Gastrocnemius medialis (tissue), 4 donors: ENCODE measurements at regions not wholly inside any gene's neighbourhood (a gene's known extent, or its start where the extent isn't known, plus 50 kb on each side); places are given as distances from the start of the nearest gene placed in this dataset.

Experiments used
- ATAC-seq, 2 donors: fragments of 150-250 bp; one replicate each; pipeline ENCODE4 v1.9.1; 2016
- DNase-seq, 2 donors: peaks; one replicate each; pipeline ENCODE4 v3.0.0-alpha.2; 2019
- H3K27ac ChIP-seq, 4 donors: fragments of 200-600 bp; sonication (generic); 1 replicate in 1 of 4; 2 replicates in 3 of 4; pipeline ENCODE4 v1.5.1; 2016 to 2018; ENCODE audit warnings: mild to moderate bottlenecking in 2 of 4, moderate library complexity in 1 of 4
- H3K27me3 ChIP-seq, 3 donors: fragments of 200-600 bp; sonication (generic) in 2 of 3; 1 replicate in 1 of 3; 2 replicates in 2 of 3; pipeline versions ENCODE4 v1.5.1 to v1.6.0; 2016 to 2019; ENCODE audit warnings: mild to moderate bottlenecking in 1 of 3, moderate library complexity in 1 of 3
- H3K36me3 ChIP-seq, 2 donors: fragments of 200-600 bp; sonication (generic) in 1 of 2; one replicate each; pipeline ENCODE4 v1.5.1; 2017 to 2018
- H3K4me1 ChIP-seq, 2 donors: fragments of 200-600 bp; sonication (generic) in 1 of 2; one replicate each; pipeline ENCODE4 v1.5.1; 2016 to 2017; ENCODE audit warnings: mild to moderate bottlenecking in 2 of 2
- H3K4me3 ChIP-seq, 4 donors: fragments of 200-600 bp; sonication (generic) in 3 of 4; 1 replicate in 1 of 4; 2 replicates in 3 of 4; pipeline ENCODE4 v1.5.1; 2016 to 2019; ENCODE audit warnings: mild to moderate bottlenecking in 2 of 4
- H3K9me3 ChIP-seq, 3 donors: fragments of 200-600 bp; sonication (generic) in 2 of 3; 1 replicate in 1 of 3; 2 replicates in 2 of 3; pipeline ENCODE4 v1.5.1; 2016 to 2019
- POLR2A ChIP-seq, 2 donors: fragments of 450-650 bp; IDR thresholded peaks; one replicate each; pipeline ENCODE4 v1.6.1; 2017; ENCODE audit warnings: antibody characterized with exemption in 2 of 2, mild to moderate bottlenecking in 2 of 2, moderate library complexity in 2 of 2
- in situ Hi-C, 4 donors: fragments of 200-750 bp; cut with MboI; loops; one replicate each; pipeline versions ENCODE4 v1.15.0 to v1.8.0; 2017; ENCODE audit warnings: low sequenced_read_pairs in 4 of 4
- intact Hi-C: fragments of 100-400 bp; cut with DNase I; formaldehyde crosslinking; loops from one replicate; pipeline ENCODE4 v1.15.1; 2023; ENCODE audit warnings: low total_unique reads
- TF ChIP-seq, protein P1 (sequence below), 5 experiments: fragments of 450-650 bp in 3 of 5; fragments of 200-600 bp in 2 of 5; sonication (generic) in 2 of 5; IDR thresholded peaks in 4 of 5; conservative IDR thresholded peaks in 1 of 5; 1 replicate in 4 of 5; 2 replicates in 1 of 5; pipeline ENCODE4 v1.5.1; 2016 to 2019; ENCODE audit warnings: antibody characterized with exemption in 5 of 5, mild to moderate bottlenecking in 3 of 5, moderate library complexity in 3 of 5

DNA sequence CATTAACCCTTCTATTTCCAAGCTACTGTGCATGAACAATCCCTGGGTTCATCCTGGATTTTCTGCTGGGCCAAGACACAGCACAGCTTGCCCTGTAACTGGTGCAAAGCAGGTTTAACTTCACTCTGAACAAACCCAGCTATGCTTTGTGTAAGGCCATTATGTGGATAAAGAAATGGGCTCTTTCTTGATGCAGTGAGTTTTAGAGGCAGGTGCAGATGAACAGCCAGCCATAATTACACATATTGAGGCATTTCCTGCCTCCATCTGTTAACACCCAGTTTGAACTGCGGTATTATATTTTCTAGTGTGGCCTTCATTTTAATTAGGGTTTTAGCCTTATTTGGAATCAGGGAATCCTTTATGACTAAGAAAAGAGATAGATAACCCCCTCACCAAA lies 68.7 kb upstream of the ARX start:
- Histone ChIP-seq H3K36me3 (no peaks in the 10 kb centered on the region), H3K27me3 (no peaks in the 10 kb centered on the region), H3K4me1 (no peaks in the 10 kb centered on the region), H3K9me3 (no peaks in the 10 kb centered on the region), H3K4me3 (no peak overlapping the region), H3K27ac (no peak overlapping the region)
- TF ChIP-seq, protein P1, sequence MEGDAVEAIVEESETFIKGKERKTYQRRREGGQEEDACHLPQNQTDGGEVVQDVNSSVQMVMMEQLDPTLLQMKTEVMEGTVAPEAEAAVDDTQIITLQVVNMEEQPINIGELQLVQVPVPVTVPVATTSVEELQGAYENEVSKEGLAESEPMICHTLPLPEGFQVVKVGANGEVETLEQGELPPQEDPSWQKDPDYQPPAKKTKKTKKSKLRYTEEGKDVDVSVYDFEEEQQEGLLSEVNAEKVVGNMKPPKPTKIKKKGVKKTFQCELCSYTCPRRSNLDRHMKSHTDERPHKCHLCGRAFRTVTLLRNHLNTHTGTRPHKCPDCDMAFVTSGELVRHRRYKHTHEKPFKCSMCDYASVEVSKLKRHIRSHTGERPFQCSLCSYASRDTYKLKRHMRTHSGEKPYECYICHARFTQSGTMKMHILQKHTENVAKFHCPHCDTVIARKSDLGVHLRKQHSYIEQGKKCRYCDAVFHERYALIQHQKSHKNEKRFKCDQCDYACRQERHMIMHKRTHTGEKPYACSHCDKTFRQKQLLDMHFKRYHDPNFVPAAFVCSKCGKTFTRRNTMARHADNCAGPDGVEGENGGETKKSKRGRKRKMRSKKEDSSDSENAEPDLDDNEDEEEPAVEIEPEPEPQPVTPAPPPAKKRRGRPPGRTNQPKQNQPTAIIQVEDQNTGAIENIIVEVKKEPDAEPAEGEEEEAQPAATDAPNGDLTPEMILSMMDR (IDR thresholded peaks at IDR 0.05 in 4 of 5, conservative IDR thresholded peaks at IDR 0.05 in 1 of 5) = no peak
- no peak for TF ChIP-seq POLR2A (IDR thresholded peaks at IDR 0.05)
- intact Hi-C loops (no loop called here), in situ Hi-C loops (no loop called here)
- DNase-seq (no peak), ATAC-seq (no peak)

DNA sequence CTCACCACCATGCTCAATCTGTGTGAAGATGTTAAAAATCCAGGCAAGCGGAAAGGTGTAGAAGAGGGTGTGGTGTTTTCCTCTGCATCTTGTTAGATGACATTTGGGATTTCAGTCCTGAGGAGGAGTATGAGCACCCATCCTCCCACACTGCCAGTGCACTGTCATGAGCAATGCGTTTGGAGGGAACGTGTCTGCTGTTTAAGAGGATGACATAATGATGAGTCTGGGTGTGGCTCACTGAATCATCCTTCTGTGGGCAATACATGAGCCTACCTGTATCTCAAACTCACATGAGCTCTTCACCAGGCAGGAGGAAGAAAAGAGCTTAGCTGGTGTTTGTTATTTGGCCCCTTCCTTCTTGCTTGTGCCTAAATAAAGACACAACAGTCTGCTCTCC lies 67.9 kb upstream of the ARX start:
- H3K27me3 ChIP-seq = no peaks in the 10 kb centered on the region
- TF ChIP-seq, protein P1 (IDR thresholded peaks at IDR 0.05 in 4 of 5, conservative IDR thresholded peaks at IDR 0.05 in 1 of 5) = no peak
- TF ChIP-seq POLR2A (IDR thresholded peaks at IDR 0.05) = no peak
- H3K9me3 ChIP-seq = no peaks in the 10 kb centered on the region
- intact Hi-C loops = no loop called here
- H3K4me1 ChIP-seq = no peaks in the 10 kb centered on the region
- no peak for ATAC-seq
- no peak overlapping the region for H3K27ac ChIP-seq
- in situ Hi-C loops = no loop called here
- H3K36me3 ChIP-seq = no peaks in the 10 kb centered on the region
- H3K4me3 ChIP-seq = no peak overlapping the region
- DNase-seq = no peak

DNA sequence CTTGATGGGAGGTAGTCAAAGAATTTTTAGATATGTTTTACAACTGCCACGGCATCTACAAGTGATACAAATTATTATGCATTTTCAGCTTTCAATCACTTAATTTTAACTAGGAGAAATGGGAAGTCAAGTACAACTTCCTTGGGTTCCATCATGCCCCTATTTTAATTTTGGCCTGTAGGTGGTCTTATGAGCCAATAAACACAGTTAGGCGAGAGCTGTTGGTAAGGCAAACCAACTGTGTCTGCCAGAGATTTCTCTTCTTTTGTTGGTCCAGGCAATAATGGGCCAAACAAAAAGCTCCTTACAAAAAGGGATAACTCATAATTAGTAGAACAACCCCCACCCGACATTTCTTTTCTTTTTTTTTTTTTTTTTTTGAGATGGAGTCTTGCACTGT lies 63.3 kb upstream of the ARX start:
- Histone ChIP-seq H3K4me3 (no peak overlapping the region), H3K27me3 (no peaks in the 10 kb centered on the region), H3K9me3 (no peaks in the 10 kb centered on the region), H3K36me3 (no peaks in the 10 kb centered on the region), H3K4me1 (no peaks in the 10 kb centered on the region), H3K27ac (no peak overlapping the region)
- DNase-seq (no peak), ATAC-seq (no peak)
- no peak for TF ChIP-seq POLR2A (IDR thresholded peaks at IDR 0.05)
- TF ChIP-seq, protein P1 (IDR thresholded peaks at IDR 0.05 in 4 of 5, conservative IDR thresholded peaks at IDR 0.05 in 1 of 5) = no peak
- intact Hi-C loops = no loop called here
- in situ Hi-C loops = no loop called here

DNA sequence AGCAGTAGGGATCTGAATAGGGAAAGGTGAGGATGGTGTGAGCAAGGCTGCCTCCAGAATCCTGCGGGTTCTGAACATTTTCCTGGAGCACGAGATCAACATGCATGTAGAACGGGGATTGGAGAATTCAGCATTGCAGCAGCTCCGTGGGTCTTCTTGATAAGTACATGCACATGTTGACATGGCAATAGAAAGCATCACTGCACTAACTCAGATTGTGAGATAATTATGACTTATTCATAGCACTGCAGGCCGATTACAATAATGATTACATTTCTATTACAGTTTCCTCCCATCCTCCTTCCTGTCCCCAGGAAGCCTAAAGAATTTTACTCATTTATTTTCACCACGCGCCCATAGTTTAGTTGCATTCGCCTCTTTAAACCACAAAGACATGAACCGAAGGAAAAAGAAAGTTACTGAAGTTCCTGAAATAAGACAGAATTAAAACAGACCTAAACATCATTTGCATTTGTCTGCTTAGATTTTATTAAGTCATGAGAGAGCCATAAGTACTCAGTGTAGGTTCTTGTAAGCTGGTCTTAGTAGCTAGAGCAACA lies 61.3 kb upstream of the ARX start:
- no peak overlapping the region for H3K27ac ChIP-seq
- TF ChIP-seq POLR2A (IDR thresholded peaks at IDR 0.05) = no peak
- TF ChIP-seq, protein P1 (IDR thresholded peaks at IDR 0.05 in 4 of 5, conservative IDR thresholded peaks at IDR 0.05 in 1 of 5) = no peak
- in situ Hi-C loops (no loop called here), intact Hi-C loops (no loop called here)
- no peaks in the 10 kb centered on the region for H3K27me3 ChIP-seq
- no peaks in the 10 kb centered on the region for H3K36me3 ChIP-seq
- no peaks in the 10 kb centered on the region for H3K9me3 ChIP-seq
- H3K4me3 ChIP-seq = no peak overlapping the region
- ATAC-seq (no peak), DNase-seq (no peak)
- no peaks in the 10 kb centered on the region for H3K4me1 ChIP-seq

DNA sequence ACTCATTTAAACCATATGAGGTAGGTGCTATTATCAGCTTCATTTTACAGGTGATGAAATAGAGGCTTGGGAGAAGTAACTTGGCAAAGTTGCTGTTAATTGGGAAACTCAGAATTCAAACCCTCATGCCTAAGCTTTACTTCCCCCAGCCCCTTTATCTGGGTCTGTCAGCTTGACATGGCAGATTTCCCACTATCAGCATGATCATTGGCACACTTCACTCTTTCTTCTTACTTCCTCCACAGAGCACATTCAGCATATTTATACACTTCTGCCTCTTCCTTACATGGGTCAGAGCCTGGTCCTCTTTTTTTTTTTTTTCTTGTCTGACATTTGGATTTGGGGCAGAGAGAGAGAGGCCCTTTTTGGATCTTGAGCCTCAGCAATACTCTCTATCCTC lies 56.5 kb upstream of the ARX start:
- no peaks in the 10 kb centered on the region for H3K27me3 ChIP-seq
- DNase-seq = no peak
- no peaks in the 10 kb centered on the region for H3K9me3 ChIP-seq
- no peak overlapping the region for H3K4me3 ChIP-seq
- no peak overlapping the region for H3K27ac ChIP-seq
- intact Hi-C loops (no loop called here), in situ Hi-C loops (no loop called here)
- no peaks in the 10 kb centered on the region for H3K36me3 ChIP-seq
- H3K4me1 ChIP-seq = no peaks in the 10 kb centered on the region
- ATAC-seq = no peak
- TF ChIP-seq POLR2A (IDR thresholded peaks at IDR 0.05) = no peak
- TF ChIP-seq, protein P1 (IDR thresholded peaks at IDR 0.05 in 4 of 5, conservative IDR thresholded peaks at IDR 0.05 in 1 of 5) = no peak
